CD14-positive monocyte (primary cell): ENCODE measurements at regions not wholly inside any gene's neighbourhood (a gene's known extent, or its start where the extent isn't known, plus 50 kb on each side); places are given as distances from the start of the nearest gene placed in this dataset.
A peak's percentile ranks its signal among the peaks of the same experiment; 100 is the strongest.
"Not testable (repeated sequence)": the region's sequence is repeated elsewhere in the genome, so short reads cannot be mapped to it uniquely, and the experiment has no call there.

Experiments
- DNase-seq, 3 donors: peaks; one replicate each; pipeline ENCODE4 v3.0.0-alpha.2; 2011 to 2022
- H2AFZ ChIP-seq: 2 replicates; pipeline ENCODE4 v1.6.0; 2012; ENCODE audit warnings: mild to moderate bottlenecking, low read depth, low read length, inconsistent platforms; ENCODE audit not compliant: insufficient read depth, poor library complexity, severe bottlenecking
- H3K27ac ChIP-seq, 2 donors: 1 replicate in 1 of 2; 2 replicates in 1 of 2; pipeline ENCODE4 v1.5.1; 2012 to 2013; ENCODE audit warnings: low read length in 2 of 2, control low read depth in 1 of 2, inconsistent platforms in 1 of 2, low read depth in 1 of 2, mild to moderate bottlenecking in 1 of 2
- H3K27me3 ChIP-seq, 2 donors: one replicate each; pipeline versions ENCODE4 v1.6.0 to v1.6.1; 2011 to 2013; ENCODE audit warnings: low read length in 2 of 2; ENCODE audit not compliant: control insufficient read depth in 2 of 2, insufficient read depth in 2 of 2
- H3K36me3 ChIP-seq, 2 donors: replicated peaks in 1 of 2; 1 replicate in 1 of 2; 2 replicates in 1 of 2; pipeline versions ENCODE4 v1.5.1 to v1.6.1; 2012 to 2013; ENCODE audit warnings: low read length in 2 of 2, control low read depth in 1 of 2, inconsistent platforms in 1 of 2, mild to moderate bottlenecking in 1 of 2; ENCODE audit not compliant: insufficient read depth in 2 of 2, control insufficient read depth in 1 of 2
- H3K4me1 ChIP-seq, 2 donors: 1 replicate in 1 of 2; 2 replicates in 1 of 2; pipeline versions ENCODE4 v1.5.1 to v1.6.1; 2012 to 2013; ENCODE audit warnings: low read length in 2 of 2, control low read depth in 1 of 2, inconsistent platforms in 1 of 2, mild to moderate bottlenecking in 1 of 2, moderate library complexity in 1 of 2; ENCODE audit not compliant: insufficient read depth in 2 of 2, control insufficient read depth in 1 of 2
- H3K4me2 ChIP-seq: replicated peaks from 2 replicates; pipeline ENCODE3; 2012; ENCODE audit warnings: low read length, moderate library complexity, mild to moderate bottlenecking; ENCODE audit not compliant: poor library complexity, severe bottlenecking; ENCODE audit errors: extremely low read depth
- H3K4me3 ChIP-seq, 3 experiments: fragments of 200-600 bp in 1 of 3; sonication (generic) in 1 of 3; replicated peaks in 1 of 3; 1 replicate in 2 of 3; 2 replicates in 1 of 3; pipeline ENCODE4 v1.5.1; 2011 to 2013; ENCODE audit warnings: low read length in 3 of 3, mild to moderate bottlenecking in 3 of 3, control low read depth in 2 of 3, low read depth in 2 of 3, inconsistent platforms in 1 of 3, moderate library complexity in 1 of 3
- H3K79me2 ChIP-seq: 2 replicates; pipeline ENCODE4 v1.6.0; 2012; ENCODE audit warnings: mild to moderate bottlenecking, control low read depth, inconsistent platforms, low read length, moderate library complexity; ENCODE audit not compliant: insufficient read depth
- H3K9ac ChIP-seq: 2 replicates; pipeline ENCODE4 v1.6.0; 2017; ENCODE audit warnings: low read length, mild to moderate bottlenecking; ENCODE audit not compliant: insufficient read depth, poor library complexity, severe bottlenecking
- H3K9me3 ChIP-seq, 2 donors: replicated peaks in 1 of 2; 1 replicate in 1 of 2; 2 replicates in 1 of 2; pipeline versions ENCODE4 v1.5.1 to v1.6.1; 2012 to 2013; ENCODE audit warnings: low read length in 2 of 2, control low read depth in 1 of 2; ENCODE audit not compliant: control insufficient read depth in 1 of 2, insufficient read depth in 1 of 2
- H4K20me1 ChIP-seq: 2 replicates; pipeline ENCODE4 v1.6.0; 2012; ENCODE audit warnings: mild to moderate bottlenecking, low read length, control low read depth, moderate library complexity; ENCODE audit not compliant: insufficient read depth
- H3K27ac Mint-ChIP-seq, 7 donors: one replicate each; pipeline ENCODE4 v1.8.0; 2020; ENCODE audit warnings: mild to moderate bottlenecking in 7 of 7, mixed read lengths in 7 of 7, moderate library complexity in 6 of 7, inconsistent platforms in 2 of 7
- H3K27me3 Mint-ChIP-seq, 3 donors: one replicate each; pipeline ENCODE4 v1.8.0; 2021 to 2022; ENCODE audit warnings: low read depth in 3 of 3, mild to moderate bottlenecking in 3 of 3, mixed read lengths in 3 of 3, moderate library complexity in 3 of 3, inconsistent platforms in 1 of 3
- H3K36me3 Mint-ChIP-seq, 2 donors: one replicate each; pipeline ENCODE4 v1.8.0; 2020; ENCODE audit warnings: mixed read lengths in 2 of 2, inconsistent platforms in 1 of 2, mild to moderate bottlenecking in 1 of 2
- H3K4me1 Mint-ChIP-seq: one replicate; pipeline ENCODE4 v1.8.0; 2020; ENCODE audit warnings: mild to moderate bottlenecking, mixed read lengths
- H3K4me3 Mint-ChIP-seq, 2 donors: one replicate each; pipeline ENCODE4 v1.8.0; 2020; ENCODE audit warnings: mild to moderate bottlenecking in 2 of 2, mixed read lengths in 2 of 2, moderate library complexity in 1 of 2
- H3K9me3 Mint-ChIP-seq, 7 donors: one replicate each; pipeline ENCODE4 v1.8.0; 2020 to 2022; ENCODE audit warnings: mixed read lengths in 7 of 7, mild to moderate bottlenecking in 6 of 7, moderate library complexity in 6 of 7, inconsistent platforms in 2 of 7
- WGBS: methylation state at CpG from one replicate; pipeline ENCODE4 v1.1.5; 2013; ENCODE audit warnings: missing lambda C conversion rate; ENCODE audit not compliant: insufficient coverage; 5-methylcytosine and 5-hydroxymethylcytosine counted together
- intact Hi-C, 2 donors: fragments of 100-400 bp; cut with micrococcal nuclease; formaldehyde crosslinking; loops; one replicate each; pipeline versions ENCODE4 v1.15.0 to v1.15.1; 2023
- TF ChIP-seq, protein P1 (sequence below): fragments of 200-600 bp; IDR thresholded peaks from one replicate; pipeline ENCODE4 v1.8.0; 2022; ENCODE audit warnings: antibody characterized with exemption, mild to moderate bottlenecking

DNA sequence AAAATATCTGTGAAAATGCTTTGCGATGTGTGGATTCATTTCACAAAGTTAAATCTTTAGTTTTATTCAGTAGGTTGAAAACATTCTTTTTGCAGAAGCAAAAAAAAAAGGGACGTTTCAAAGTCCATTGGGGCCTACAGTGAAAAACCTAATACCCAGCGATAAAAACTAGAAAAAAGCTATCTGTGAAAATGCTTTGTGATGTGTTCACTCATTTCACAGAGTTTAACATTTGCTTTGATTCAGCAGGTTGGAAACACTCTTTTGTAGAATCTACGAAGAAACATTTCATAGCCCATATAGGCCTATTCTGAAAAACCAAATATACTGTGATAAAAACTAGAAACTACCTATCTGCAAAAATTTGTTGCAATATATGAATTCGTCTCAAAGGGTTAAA, 113.6 kb upstream of the WSB1 start:
- peaks cover 0 to 10% (median 7%) of the 10 kb centered on the region in 7 donors for H3K9me3 Mint-ChIP-seq
- no CpG with 5 or more reads among the region's 5 CpGs for WGBS
- no peak overlapping the region for H3K9ac ChIP-seq

DNA sequence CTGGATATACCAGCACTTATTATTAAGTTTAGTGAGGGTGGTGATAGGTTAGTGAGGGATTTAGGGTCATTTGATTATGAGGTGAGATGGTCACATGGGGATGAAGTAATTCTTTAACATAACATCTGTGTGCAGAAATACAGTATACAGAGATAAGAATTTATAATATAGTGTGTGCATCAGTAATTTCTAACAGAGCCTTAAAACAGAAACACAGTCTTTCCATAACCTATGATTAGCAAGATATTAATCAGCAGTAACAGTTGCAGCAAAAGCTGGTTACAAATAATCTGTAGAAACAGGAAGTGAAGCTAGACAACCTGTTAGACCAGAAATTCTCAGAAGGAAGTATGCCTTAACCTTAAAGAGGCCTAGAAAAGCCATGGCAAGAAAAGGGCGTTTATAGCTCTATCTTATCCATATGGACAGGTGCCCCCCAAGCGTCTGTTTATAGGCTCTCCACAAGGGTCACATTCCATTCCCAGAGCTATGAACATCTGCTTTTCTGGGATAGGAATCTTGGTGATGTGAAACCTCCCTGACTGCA, 112.5 kb upstream of the WSB1 start:
- H3K79me2 ChIP-seq, H3K36me3 ChIP-seq, H2AFZ ChIP-seq, H3K4me3 ChIP-seq, H3K36me3 Mint-ChIP-seq, H3K27me3 Mint-ChIP-seq, H3K9ac ChIP-seq, intact Hi-C loops, H3K4me3 Mint-ChIP-seq, H3K4me2 ChIP-seq, H3K27ac ChIP-seq, H3K4me1 Mint-ChIP-seq, H4K20me1 ChIP-seq, H3K4me1 ChIP-seq, H3K27me3 ChIP-seq: not testable (repeated sequence)
- no CpG with 5 or more reads among the region's 2 CpGs for WGBS
- peak in 2 of 3 donors; percentile 6 to 25 for DNase-seq
- Mint-ChIP-seq H3K9me3 (peaks cover 2 to 17% (median 11%) of the 10 kb centered on the region in 7 donors), H3K27ac (peak overlapping the region in 2 of 7 donors; percentile 41 to 56)
- H3K9me3 ChIP-seq = peaks cover 3 to 19% of the 10 kb centered on the region in 2 donors

More for the DNA sequence above, 113.6 kb upstream of the WSB1 start:
- no peak overlapping the region for H3K4me2 ChIP-seq
- H3K9me3 ChIP-seq = peaks cover 3 to 19% of the 10 kb centered on the region in 2 donors
- H3K27ac ChIP-seq = no peak overlapping the region
- Mint-ChIP-seq H3K4me1 (peaks cover 8% of the 10 kb centered on the region), H3K27ac (no peak overlapping the region), H3K36me3 (no peaks in the 10 kb centered on the region), H3K27me3 (no peaks in the 10 kb centered on the region), H3K4me3 (no peak overlapping the region)
- H4K20me1 ChIP-seq = no peaks in the 10 kb centered on the region
- H3K79me2 ChIP-seq = no peaks in the 10 kb centered on the region
- TF ChIP-seq, protein P1, sequence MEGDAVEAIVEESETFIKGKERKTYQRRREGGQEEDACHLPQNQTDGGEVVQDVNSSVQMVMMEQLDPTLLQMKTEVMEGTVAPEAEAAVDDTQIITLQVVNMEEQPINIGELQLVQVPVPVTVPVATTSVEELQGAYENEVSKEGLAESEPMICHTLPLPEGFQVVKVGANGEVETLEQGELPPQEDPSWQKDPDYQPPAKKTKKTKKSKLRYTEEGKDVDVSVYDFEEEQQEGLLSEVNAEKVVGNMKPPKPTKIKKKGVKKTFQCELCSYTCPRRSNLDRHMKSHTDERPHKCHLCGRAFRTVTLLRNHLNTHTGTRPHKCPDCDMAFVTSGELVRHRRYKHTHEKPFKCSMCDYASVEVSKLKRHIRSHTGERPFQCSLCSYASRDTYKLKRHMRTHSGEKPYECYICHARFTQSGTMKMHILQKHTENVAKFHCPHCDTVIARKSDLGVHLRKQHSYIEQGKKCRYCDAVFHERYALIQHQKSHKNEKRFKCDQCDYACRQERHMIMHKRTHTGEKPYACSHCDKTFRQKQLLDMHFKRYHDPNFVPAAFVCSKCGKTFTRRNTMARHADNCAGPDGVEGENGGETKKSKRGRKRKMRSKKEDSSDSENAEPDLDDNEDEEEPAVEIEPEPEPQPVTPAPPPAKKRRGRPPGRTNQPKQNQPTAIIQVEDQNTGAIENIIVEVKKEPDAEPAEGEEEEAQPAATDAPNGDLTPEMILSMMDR = no peak
- DNase-seq = no peak
- no peaks in the 10 kb centered on the region for H3K27me3 ChIP-seq
- no peaks in the 10 kb centered on the region for H3K4me1 ChIP-seq
- intact Hi-C loops = no loop called here
- no peak overlapping the region for H3K4me3 ChIP-seq
- no peak overlapping the region for H2AFZ ChIP-seq
- no peaks in the 10 kb centered on the region for H3K36me3 ChIP-seq
